ENCODE measurements at regions not wholly inside any gene's neighbourhood (a gene's known extent, or its start where the extent isn't known, plus 50 kb on each side); places are given as distances from the start of the nearest gene placed in this dataset.

GRCh38 chr3:83895892-83896291 is 1062.9 kb upstream of the CADM2 start:
- DNase-seq (ENCODE audit: low spot score) (no peak), ATAC-seq (ENCODE audit: low FRiP score) (no peak)

GRCh38 chr3:83902787-83903533 is 1055.8 kb upstream of the CADM2 start:
- ATAC-seq (ENCODE audit: low FRiP score): no peak
- no peak for TF ChIP-seq CTCF (IDR thresholded peaks at IDR 0.05)
- DNase-seq (ENCODE audit: low spot score): no peak

More at GRCh38 chr3:83895892-83896291, 1062.9 kb upstream of the CADM2 start:
- TF ChIP-seq CTCF (IDR thresholded peaks at IDR 0.05): no peak

GRCh38 chr3:83913381-83913780 is 1045.4 kb upstream of the CADM2 start:
- no peak for TF ChIP-seq CTCF (IDR thresholded peaks at IDR 0.05)

GRCh38 chr3:83926291-83926690 is 1032.5 kb upstream of the CADM2 start:
- TF ChIP-seq CTCF (IDR thresholded peaks at IDR 0.05): no peak
- ATAC-seq (ENCODE audit: low FRiP score): no peak
- DNase-seq (ENCODE audit: low spot score): no peak

More at GRCh38 chr3:83913381-83913780, 1045.4 kb upstream of the CADM2 start:
- no peak for ATAC-seq (ENCODE audit: low FRiP score)
- no peak for DNase-seq (ENCODE audit: low spot score)

- ATAC-seq (ENCODE audit: low FRiP score): no peak
- TF ChIP-seq CTCF (IDR thresholded peaks at IDR 0.05): no peak
These were observed 1030.4 kb upstream of the CADM2 start for GRCh38 chr3:83928391-83928790.

GRCh38 chr3:83928903-83929302 is 1029.9 kb upstream of the CADM2 start:
- DNase-seq (ENCODE audit: low spot score): no peak
- TF ChIP-seq CTCF (IDR thresholded peaks at IDR 0.05): no peak
- no peak for ATAC-seq (ENCODE audit: low FRiP score)

More at GRCh38 chr3:83928391-83928790, 1030.4 kb upstream of the CADM2 start:
- DNase-seq (ENCODE audit: low spot score): no peak
